ENCODE measurements at regions not wholly inside any gene's neighbourhood (a gene's known extent, or its start where the extent isn't known, plus 50 kb on each side); places are given as distances from the start of the nearest gene placed in this dataset.

- H3K4me3 ChIP-seq (ENCODE audit: control insufficient read depth, low read depth, low read length) = no peak overlapping the region
- DNase-seq (ENCODE audit: low read depth) = no peak
- no peak for TF ChIP-seq CTCF (conservative IDR thresholded peaks at IDR 0.05; ENCODE audit: control insufficient read depth, insufficient read depth, low read depth, low read length)
Observed at GRCh38 chrX:69415698-69416097, 88.4 kb upstream of the NALF2 start.

GRCh38 chrX:69412661-69413060 is 91.5 kb upstream of the NALF2 start:
- H3K4me3 ChIP-seq (ENCODE audit: control insufficient read depth, low read depth, low read length) = no peak overlapping the region
- TF ChIP-seq CTCF (conservative IDR thresholded peaks at IDR 0.05; ENCODE audit: control insufficient read depth, insufficient read depth, low read depth, low read length) = no peak
- no peak for DNase-seq (ENCODE audit: low read depth)

GRCh38 chrX:69398881-69399280 is 105.2 kb upstream of the NALF2 start:
- H3K4me3 ChIP-seq (ENCODE audit: control insufficient read depth, low read depth, low read length) = no peak overlapping the region
- no peak for TF ChIP-seq CTCF (conservative IDR thresholded peaks at IDR 0.05; ENCODE audit: control insufficient read depth, insufficient read depth, low read depth, low read length)
- no peak for DNase-seq (ENCODE audit: low read depth)

GRCh38 chrX:69396916-69397315 is 107.2 kb upstream of the NALF2 start:
- H3K4me3 ChIP-seq (ENCODE audit: control insufficient read depth, low read depth, low read length) = no peak overlapping the region
- TF ChIP-seq CTCF (conservative IDR thresholded peaks at IDR 0.05; ENCODE audit: control insufficient read depth, insufficient read depth, low read depth, low read length) = no peak
- no peak for DNase-seq (ENCODE audit: low read depth)

- no peak overlapping the region for H3K4me3 ChIP-seq (ENCODE audit: control insufficient read depth, low read depth, low read length)
- no peak for DNase-seq (ENCODE audit: low read depth)
- TF ChIP-seq CTCF (conservative IDR thresholded peaks at IDR 0.05; ENCODE audit: control insufficient read depth, insufficient read depth, low read depth, low read length) = no peak
Observed at GRCh38 chrX:69395306-69395705, 108.8 kb upstream of the NALF2 start.

GRCh38 chrX:69389101-69389501 is 115.0 kb upstream of the NALF2 start:
- no peak for TF ChIP-seq CTCF (conservative IDR thresholded peaks at IDR 0.05; ENCODE audit: control insufficient read depth, insufficient read depth, low read depth, low read length)
- no peak for DNase-seq (ENCODE audit: low read depth)
- H3K4me3 ChIP-seq (ENCODE audit: control insufficient read depth, low read depth, low read length) = no peak overlapping the region

- no peak overlapping the region for H3K4me3 ChIP-seq (ENCODE audit: control insufficient read depth, low read depth, low read length)
- DNase-seq (ENCODE audit: low read depth) = no peak
- TF ChIP-seq CTCF (conservative IDR thresholded peaks at IDR 0.05; ENCODE audit: control insufficient read depth, insufficient read depth, low read depth, low read length) = no peak
Observed at GRCh38 chrX:69388526-69388925, 115.6 kb upstream of the NALF2 start.

Measured in fibroblast of mammary gland (primary cell).